Mammary epithelial cell (primary cell): ENCODE measurements at regions not wholly inside any gene's neighbourhood (a gene's known extent, or its start where the extent isn't known, plus 50 kb on each side); places are given as distances from the start of the nearest gene placed in this dataset.
"Not testable (repeated sequence)": the region's sequence is repeated elsewhere in the genome, so short reads cannot be mapped to it uniquely, and the experiment has no call there.

Experiments
- CTCF ChIP-seq, 2 donors: IDR thresholded peaks in 1 of 2; conservative IDR thresholded peaks in 1 of 2; 2 replicates each; pipeline ENCODE4 v1.5.1; 2011 to 2012; ENCODE audit warnings: inconsistent platforms in 2 of 2, low read length in 2 of 2, mild to moderate bottlenecking in 2 of 2, control low read depth in 1 of 2, low read depth in 1 of 2; ENCODE audit not compliant: insufficient read depth in 1 of 2; ENCODE audit errors: extremely low read depth in 1 of 2
- EZH2 ChIP-seq: IDR thresholded peaks from 2 replicates; pipeline ENCODE4 v1.6.1; 2012; ENCODE audit warnings: low read length, inconsistent platforms, borderline replicate concordance

- TF ChIP-seq CTCF (conservative IDR thresholded peaks at IDR 0.05 in 1 of 2, IDR thresholded peaks at IDR 0.05 in 1 of 2; ENCODE audit: extremely low read depth in 1 of 2, insufficient read depth in 1 of 2, low read depth in 1 of 2, low read length in 2 of 2); EZH2: not testable (repeated sequence)
These were observed 1725.6 kb downstream of the BRINP3 start for GRCh38 chr1:188752027-188752426.
